ENCODE measurements at regions not wholly inside any gene's neighbourhood (a gene's known extent, or its start where the extent isn't known, plus 50 kb on each side); places are given as distances from the start of the nearest gene placed in this dataset.

GRCh38 chr2:72036595-72036994, 111.1 kb downstream of the CYP26B1 start:
- Mint-ChIP-seq H3K27me3 (peaks cover 6% of the 10 kb centered on the region), H3K4me1 (peaks cover 0 to 1% (median 0%) of the 10 kb centered on the region in 3 donors), H3K4me3 (no peak overlapping the region), H3K27ac (no peak overlapping the region), H3K9me3 (peaks cover 0 to 3% (median 1%) of the 10 kb centered on the region in 3 donors), H3K36me3 (no peaks in the 10 kb centered on the region)

GRCh38 chr2:72036173-72036545, 111.5 kb downstream of the CYP26B1 start:
- Mint-ChIP-seq H3K9me3 (peaks cover 0 to 3% (median 1%) of the 10 kb centered on the region in 3 donors), H3K36me3 (no peaks in the 10 kb centered on the region), H3K27me3 (peaks cover 6% of the 10 kb centered on the region), H3K4me1 (peaks cover 0 to 1% (median 0%) of the 10 kb centered on the region in 3 donors), H3K4me3 (no peak overlapping the region), H3K27ac (no peak overlapping the region)

- Mint-ChIP-seq H3K4me1 (peaks cover 0 to 1% (median 0%) of the 10 kb centered on the region in 3 donors), H3K27me3 (peaks cover 6% of the 10 kb centered on the region), H3K36me3 (peaks cover 2% of the 10 kb centered on the region), H3K27ac (no peak overlapping the region), H3K4me3 (no peak overlapping the region), H3K9me3 (peaks cover 0 to under 1% (median 0%) of the 10 kb centered on the region in 3 donors)
These were observed 112.0 kb downstream of the CYP26B1 start for GRCh38 chr2:72035518-72036172.

DNA sequence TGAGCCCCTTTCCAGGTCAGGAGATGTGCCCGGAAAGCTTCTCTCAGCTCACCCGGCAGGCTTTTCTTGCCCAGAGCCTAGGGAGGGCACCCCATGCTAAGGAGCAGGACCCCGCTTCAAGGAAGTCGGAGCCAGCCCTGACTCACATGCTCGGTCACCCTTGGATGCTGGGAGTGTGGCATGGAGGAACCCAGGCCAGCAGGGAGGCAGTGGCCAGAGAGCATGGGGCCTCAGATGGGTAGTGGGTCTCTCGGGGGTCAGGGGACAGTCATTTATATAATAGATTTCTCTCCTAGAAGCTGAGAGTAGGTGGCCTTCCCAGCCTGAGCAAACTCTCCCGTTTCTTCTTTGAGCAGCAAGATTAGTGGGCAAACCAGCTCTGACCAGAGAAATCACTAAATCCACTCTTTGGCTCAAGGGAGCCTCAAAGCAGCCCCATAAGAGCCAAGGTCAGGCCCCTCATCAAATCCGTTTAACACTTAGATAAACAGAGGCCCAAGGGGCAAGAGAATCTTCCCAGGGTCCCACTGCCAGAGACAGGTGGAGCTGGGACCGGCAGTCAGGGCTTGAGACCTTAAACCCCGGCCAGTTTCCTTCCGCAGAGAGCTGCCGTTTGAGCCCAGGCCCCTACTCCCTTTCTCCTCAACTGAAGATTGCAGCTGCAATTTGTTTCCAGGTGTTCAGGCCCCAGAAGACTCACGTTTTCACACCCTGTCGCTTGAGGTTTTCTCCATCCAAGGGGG, 113.1 kb downstream of the CYP26B1 start:
- H3K27me3 Mint-ChIP-seq = peaks cover 4% of the 10 kb centered on the region

DNA sequence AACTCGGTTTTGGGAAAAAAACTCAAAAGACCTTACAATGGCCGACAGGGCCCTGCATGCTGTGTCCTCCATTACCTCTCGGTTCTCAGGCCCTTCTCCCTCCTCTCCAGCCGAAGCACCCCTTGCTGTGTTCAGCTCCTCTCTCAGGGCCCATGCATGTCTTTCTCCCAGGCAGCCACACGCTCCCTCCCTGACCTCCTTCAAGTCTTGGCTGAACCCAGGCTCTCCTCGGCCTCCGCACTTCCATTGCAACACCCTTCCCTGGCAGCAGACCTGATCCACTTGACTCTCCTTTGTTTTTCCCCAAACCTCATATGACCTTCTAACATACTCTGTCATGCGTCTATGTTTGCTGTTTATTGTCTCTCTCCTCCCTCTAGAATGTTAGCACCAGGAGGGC, 114.0 kb downstream of the CYP26B1 start:
- Mint-ChIP-seq H3K4me1 (peaks cover 0 to 1% (median 0%) of the 10 kb centered on the region in 3 donors), H3K27me3 (peaks cover 4% of the 10 kb centered on the region), H3K9me3 (peaks cover 0 to 3% (median 0%) of the 10 kb centered on the region in 3 donors), H3K36me3 (peaks cover 2% of the 10 kb centered on the region), H3K4me3 (no peak overlapping the region), H3K27ac (no peak overlapping the region)

More for the DNA sequence above, 113.1 kb downstream of the CYP26B1 start:
- Mint-ChIP-seq H3K4me3 (no peak overlapping the region), H3K27ac (no peak overlapping the region), H3K4me1 (peaks cover 0 to 1% (median 0%) of the 10 kb centered on the region in 3 donors), H3K9me3 (no peaks in the 10 kb centered on the region), H3K36me3 (peaks cover 2% of the 10 kb centered on the region)

DNA sequence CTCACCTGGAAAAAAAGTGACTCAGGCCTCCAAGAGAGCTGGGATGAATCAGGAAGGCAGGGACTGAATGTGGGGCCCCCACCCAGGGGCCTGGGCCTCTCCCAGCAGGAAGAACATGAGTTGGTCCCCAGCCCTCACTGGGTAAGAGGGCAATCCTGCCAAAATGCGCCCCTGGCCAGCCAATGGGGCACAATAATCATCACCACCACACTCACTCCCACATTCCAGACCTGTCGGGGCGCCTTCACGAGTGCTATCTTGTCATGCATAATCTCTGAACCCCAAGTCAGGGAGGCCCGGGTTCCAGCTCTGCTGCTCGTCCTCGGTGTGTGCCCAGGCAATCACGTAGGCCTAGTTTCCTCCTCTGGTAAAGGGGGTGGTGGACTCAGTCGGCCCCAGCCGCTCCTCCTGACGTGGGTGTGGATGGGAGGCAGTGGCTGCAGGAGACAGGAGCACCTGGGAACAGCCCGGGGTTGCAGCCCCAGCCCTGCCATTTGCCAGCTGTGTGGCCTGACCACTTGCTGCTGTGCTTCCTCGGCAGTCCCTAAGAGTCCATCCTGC, 115.1 kb downstream of the CYP26B1 start:
- Mint-ChIP-seq H3K4me3 (no peak overlapping the region), H3K27me3 (peaks cover 4% of the 10 kb centered on the region), H3K4me1 (peaks cover 0 to 1% (median 0%) of the 10 kb centered on the region in 3 donors), H3K36me3 (peaks cover 2% of the 10 kb centered on the region), H3K27ac (no peak overlapping the region), H3K9me3 (peaks cover 0 to 3% (median 0%) of the 10 kb centered on the region in 3 donors)

GRCh38 chr2:72031346-72032110, 116.1 kb downstream of the CYP26B1 start:
- Mint-ChIP-seq H3K27ac (no peak overlapping the region), H3K4me1 (peaks cover 0 to 1% (median 0%) of the 10 kb centered on the region in 3 donors), H3K27me3 (peaks cover 4% of the 10 kb centered on the region), H3K9me3 (peaks cover 0 to 3% (median 0%) of the 10 kb centered on the region in 3 donors), H3K36me3 (peaks cover 2% of the 10 kb centered on the region), H3K4me3 (peak overlapping the region in 1 of 4 donors; percentile 34)

DNA sequence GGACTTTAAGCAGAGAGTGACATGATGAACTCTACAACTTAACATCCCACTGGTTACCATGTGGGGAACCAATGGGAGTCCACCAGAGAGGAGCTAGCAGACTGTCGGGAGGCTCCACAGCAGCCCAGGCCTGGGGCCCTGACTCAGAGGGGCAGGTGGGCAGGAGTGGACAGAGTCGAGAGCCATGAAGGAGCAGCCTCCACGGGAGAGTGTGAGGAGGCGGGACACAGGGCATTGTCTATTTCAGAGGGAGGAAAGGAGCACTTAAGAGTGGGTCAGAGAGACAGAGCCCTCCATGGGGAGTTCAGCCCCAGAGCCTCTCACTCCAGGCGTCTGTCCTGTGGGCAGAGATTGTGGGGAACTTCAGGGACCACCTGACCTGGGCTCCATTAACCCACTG, 118.7 kb downstream of the CYP26B1 start:
- Mint-ChIP-seq H3K36me3 (peaks cover 2% of the 10 kb centered on the region), H3K27ac (peak overlapping the region in 1 of 3 donors; percentile 9), H3K9me3 (peaks cover 0 to 5% (median 0%) of the 10 kb centered on the region in 3 donors), H3K4me1 (no peaks in the 10 kb centered on the region), H3K27me3 (peaks cover 6% of the 10 kb centered on the region), H3K4me3 (no peak overlapping the region)

GRCh38 chr2:72028351-72028995, 119.2 kb downstream of the CYP26B1 start:
- Mint-ChIP-seq H3K4me1 (no peaks in the 10 kb centered on the region), H3K27ac (peak overlapping the region in 1 of 3 donors; percentile 9), H3K4me3 (no peak overlapping the region), H3K36me3 (peaks cover 2% of the 10 kb centered on the region), H3K9me3 (peaks cover 0 to 5% (median 0%) of the 10 kb centered on the region in 3 donors), H3K27me3 (peaks cover 6% of the 10 kb centered on the region)

DNA sequence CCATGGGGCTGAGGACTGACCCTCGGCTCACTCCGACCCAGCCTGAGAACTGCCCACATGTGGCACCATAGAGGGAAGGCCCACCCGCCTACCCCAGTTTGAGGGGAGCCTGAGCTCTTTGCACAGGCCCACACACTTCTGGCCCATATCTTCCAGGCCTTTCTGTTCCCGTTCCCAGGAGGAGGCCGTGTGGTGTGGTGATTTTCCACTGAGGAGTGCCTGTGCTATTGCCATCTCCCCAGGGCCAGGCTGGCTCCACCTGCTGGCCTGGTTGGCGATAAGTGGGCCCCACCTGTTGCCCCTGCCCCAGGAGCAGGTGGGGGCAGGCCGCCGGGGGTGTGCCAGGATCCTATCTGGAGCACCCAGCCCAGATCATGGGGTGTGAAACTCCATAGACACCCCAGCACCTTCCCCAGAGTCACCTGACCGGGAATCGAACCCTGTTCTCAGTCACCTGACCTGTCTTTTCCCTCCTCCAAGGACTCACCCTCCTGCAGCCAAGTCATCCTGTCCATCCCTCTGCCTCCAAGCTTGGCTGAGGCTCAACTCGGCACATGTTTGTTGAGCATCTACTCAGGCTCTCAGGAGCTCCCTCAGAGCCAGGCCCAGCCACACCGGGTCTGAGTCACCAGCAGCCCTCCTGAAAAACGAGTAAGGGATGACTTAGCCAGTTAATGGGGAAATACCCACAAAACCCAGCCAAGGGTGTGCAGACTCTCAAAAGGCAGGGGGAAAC, 120.1 kb downstream of the CYP26B1 start:
- Mint-ChIP-seq H3K4me3 (no peak overlapping the region), H3K4me1 (no peaks in the 10 kb centered on the region), H3K36me3 (peaks cover 2% of the 10 kb centered on the region), H3K27ac (no peak overlapping the region), H3K9me3 (peaks cover 0 to 5% (median 0%) of the 10 kb centered on the region in 3 donors), H3K27me3 (peaks cover 3% of the 10 kb centered on the region)

DNA sequence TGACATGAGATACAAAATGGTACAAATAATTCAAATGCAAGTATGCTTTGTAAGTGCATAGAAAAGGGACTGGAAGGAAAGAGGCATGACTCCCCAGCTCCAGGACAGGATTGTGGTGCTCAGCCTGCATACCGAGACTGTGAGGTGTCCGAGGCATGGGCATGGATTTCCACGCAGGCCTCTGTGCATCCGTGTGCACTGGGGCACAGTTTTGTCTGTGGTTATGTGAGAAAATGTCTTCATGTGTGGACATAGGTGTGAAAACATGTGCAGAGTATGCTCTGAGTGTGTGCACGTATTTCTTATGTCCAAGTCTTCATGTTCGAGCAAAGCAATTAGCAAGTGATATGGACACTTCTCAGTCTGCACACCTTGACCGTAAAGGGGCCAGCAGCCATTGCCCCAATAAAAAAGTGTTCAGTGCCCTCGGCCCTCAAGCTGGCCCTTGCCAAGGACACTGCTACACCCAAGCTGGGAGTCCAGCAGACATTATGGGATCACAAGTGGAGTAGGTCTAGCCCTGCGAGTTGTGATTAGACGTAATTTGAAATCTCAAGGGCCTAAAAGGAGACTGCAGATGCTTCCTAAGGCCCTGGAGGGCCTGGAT, 120.7 kb downstream of the CYP26B1 start:
- Mint-ChIP-seq H3K9me3 (peaks cover 0 to 5% (median 0%) of the 10 kb centered on the region in 3 donors), H3K27me3 (peaks cover 2% of the 10 kb centered on the region), H3K27ac (no peak overlapping the region), H3K36me3 (peaks cover 2% of the 10 kb centered on the region), H3K4me3 (no peak overlapping the region), H3K4me1 (no peaks in the 10 kb centered on the region)

DNA sequence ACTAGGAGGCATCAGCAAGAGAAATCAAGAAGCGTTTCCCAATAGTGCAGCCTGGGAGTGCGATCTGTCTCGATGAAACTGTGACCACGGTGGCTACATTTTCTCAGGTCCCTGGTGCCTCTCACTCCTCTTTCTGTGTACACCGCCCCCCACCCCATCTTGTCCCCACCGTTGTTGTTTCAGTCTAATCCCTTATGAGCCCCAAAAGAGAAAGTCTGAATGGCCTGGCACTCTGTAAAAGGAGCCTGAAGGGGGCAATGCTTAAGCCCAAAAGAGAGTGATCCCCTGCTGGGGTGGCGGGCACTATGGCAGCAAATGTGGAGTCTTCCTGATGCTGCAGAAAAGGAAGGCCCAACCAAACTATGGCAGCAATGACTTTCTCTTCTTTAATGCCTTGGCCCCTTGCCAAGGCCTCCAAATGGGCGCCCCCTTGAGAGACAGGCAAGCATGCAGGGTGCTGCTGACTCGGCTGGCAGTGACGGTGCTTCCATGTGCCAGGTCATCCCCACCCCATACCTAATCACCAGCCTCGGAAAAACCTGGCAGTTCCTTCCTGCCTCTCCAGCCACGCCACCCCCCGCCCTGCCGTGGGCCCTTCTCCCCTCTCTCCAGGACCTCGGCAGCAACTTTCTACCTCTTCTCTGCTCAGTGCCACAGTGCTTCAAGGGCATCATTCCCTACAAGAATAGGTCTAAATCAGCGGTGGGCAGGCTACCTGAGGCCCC, 123.0 kb downstream of the CYP26B1 start:
- peak overlapping the region in 1 of 3 donors; percentile 50 for H3K27ac Mint-ChIP-seq
- peaks cover 2% of the 10 kb centered on the region for H3K27me3 Mint-ChIP-seq
- no peaks in the 10 kb centered on the region for H3K36me3 Mint-ChIP-seq
- H3K4me1 Mint-ChIP-seq = no peaks in the 10 kb centered on the region
- peaks cover 0 to 5% (median 0%) of the 10 kb centered on the region in 3 donors for H3K9me3 Mint-ChIP-seq
- H3K4me3 Mint-ChIP-seq = no peak overlapping the region
